ENCODE measurements at regions not wholly inside any gene's neighbourhood (a gene's known extent, or its start where the extent isn't known, plus 50 kb on each side); places are given as distances from the start of the nearest gene placed in this dataset.

DNA sequence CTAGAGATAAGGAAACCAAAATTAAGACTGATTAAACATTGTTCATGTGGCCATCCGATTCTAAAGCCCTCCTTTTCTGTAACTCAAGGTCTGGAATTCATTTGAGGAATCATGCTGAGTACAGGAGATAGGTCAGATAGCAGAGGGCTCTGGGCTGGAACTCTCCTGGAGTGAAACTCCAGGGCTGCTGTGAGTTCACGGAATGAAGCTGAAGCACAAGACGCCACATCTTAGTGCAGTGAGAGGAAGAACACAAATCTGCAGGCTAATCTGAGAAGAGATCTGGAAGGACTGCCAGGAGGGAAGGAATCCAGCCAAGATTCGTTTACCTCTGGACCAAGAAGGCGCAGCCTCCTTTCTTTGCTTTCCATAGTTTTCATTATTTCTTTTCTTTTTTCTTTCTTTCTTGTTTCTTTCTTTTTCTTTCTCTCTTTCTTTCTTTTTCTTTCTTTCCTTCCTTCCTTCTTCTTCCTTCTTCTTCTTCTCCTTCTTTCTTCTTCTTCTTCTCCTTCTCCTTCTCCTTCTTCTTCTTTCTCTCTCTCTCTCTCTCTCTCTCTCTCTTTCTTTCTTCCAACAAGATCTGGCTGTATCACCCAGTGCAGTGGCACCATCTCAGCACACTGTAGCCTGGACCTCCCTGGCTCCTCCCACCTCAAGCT is 74.8 kb upstream of the ATP1B1 start:
- Mint-ChIP-seq H3K36me3 (no peaks in the 10 kb centered on the region), H3K27ac (no peak overlapping the region), H3K9me3 (no peaks in the 10 kb centered on the region), H3K27me3 (no peaks in the 10 kb centered on the region), H3K4me1 (ENCODE audit: unreplicated experiment) (peaks cover 20% of the 10 kb centered on the region), H3K4me3 (no peak overlapping the region)
- TF ChIP-seq, protein P1, sequence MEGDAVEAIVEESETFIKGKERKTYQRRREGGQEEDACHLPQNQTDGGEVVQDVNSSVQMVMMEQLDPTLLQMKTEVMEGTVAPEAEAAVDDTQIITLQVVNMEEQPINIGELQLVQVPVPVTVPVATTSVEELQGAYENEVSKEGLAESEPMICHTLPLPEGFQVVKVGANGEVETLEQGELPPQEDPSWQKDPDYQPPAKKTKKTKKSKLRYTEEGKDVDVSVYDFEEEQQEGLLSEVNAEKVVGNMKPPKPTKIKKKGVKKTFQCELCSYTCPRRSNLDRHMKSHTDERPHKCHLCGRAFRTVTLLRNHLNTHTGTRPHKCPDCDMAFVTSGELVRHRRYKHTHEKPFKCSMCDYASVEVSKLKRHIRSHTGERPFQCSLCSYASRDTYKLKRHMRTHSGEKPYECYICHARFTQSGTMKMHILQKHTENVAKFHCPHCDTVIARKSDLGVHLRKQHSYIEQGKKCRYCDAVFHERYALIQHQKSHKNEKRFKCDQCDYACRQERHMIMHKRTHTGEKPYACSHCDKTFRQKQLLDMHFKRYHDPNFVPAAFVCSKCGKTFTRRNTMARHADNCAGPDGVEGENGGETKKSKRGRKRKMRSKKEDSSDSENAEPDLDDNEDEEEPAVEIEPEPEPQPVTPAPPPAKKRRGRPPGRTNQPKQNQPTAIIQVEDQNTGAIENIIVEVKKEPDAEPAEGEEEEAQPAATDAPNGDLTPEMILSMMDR (conservative IDR thresholded peaks at IDR 0.05) = no peak
- no peak for DNase-seq (ENCODE audit: extremely low spot score, unreplicated experiment)

DNA sequence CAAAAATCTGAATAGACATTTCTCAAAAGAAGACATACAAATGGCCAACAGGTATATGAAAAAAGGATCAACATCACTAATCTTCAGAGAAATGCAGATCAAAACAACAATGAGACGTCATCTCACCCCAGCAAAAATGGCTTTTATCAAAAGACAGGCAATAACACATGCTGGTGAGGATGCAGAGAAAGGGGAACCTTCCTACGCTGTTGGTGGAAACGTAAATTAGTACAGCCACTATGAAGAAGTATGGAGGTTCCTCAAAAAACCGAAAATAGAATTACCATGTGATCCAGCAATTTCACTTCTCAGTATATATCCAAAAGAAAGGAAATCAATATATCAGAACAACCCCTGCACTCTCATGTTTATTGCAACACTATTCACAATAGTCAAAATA is 65.1 kb upstream of the ATP1B1 start:
- DNase-seq (ENCODE audit: extremely low spot score, unreplicated experiment) = no peak
- no peak overlapping the region for H3K27ac Mint-ChIP-seq
- H3K36me3 Mint-ChIP-seq = no peaks in the 10 kb centered on the region
- no peaks in the 10 kb centered on the region for H3K27me3 Mint-ChIP-seq
- no peak overlapping the region for H3K4me3 Mint-ChIP-seq
- TF ChIP-seq, protein P1 (conservative IDR thresholded peaks at IDR 0.05) = no peak
- no peaks in the 10 kb centered on the region for H3K9me3 Mint-ChIP-seq
- H3K4me1 Mint-ChIP-seq (ENCODE audit: unreplicated experiment) = peaks cover 5% of the 10 kb centered on the region

DNA sequence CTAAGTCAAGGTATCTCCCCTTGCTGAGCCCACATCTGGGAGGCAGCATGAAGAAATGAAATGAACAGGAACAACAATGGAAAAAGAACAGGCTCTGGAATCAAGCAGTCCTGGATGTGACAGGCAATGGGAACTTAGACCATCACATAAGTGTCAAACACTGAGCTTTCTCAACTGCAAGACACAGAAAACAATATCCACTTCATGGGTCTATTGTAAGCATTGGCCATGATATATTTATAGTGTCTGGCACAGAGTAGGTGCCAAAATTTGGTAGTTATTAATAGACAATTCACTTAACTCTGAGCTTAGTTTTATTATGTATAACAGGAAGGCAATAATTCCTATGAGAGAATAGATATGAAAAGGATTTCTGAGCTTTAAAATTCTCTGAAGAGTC is 64.1 kb upstream of the ATP1B1 start:
- H3K9me3 Mint-ChIP-seq = no peaks in the 10 kb centered on the region
- no peak overlapping the region for H3K27ac Mint-ChIP-seq
- no peak overlapping the region for H3K4me3 Mint-ChIP-seq
- H3K4me1 Mint-ChIP-seq (ENCODE audit: unreplicated experiment) = peaks cover 5% of the 10 kb centered on the region
- TF ChIP-seq, protein P1 (conservative IDR thresholded peaks at IDR 0.05) = no peak
- DNase-seq (ENCODE audit: extremely low spot score, unreplicated experiment) = no peak
- no peaks in the 10 kb centered on the region for H3K27me3 Mint-ChIP-seq
- no peaks in the 10 kb centered on the region for H3K36me3 Mint-ChIP-seq

DNA sequence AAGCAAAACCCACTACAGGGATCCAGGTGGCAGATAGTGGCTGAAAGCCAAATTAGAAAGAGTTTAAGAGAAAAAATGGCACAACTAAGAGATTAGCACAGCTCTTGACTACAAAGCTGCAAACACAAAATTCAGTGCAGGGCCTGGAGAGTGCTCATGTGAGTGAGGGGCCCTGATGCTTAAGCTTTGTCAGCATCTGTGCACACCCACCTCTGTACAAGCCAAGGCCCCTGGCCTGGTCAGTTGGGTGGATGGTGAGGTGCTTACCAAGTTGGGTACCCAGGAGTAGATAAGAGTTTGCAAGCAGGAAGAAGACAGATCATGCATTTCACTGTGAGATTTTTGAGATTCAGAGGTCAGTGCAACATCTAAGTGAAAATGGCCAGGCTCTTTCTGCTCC is 62.7 kb upstream of the ATP1B1 start:
- H3K27ac Mint-ChIP-seq = no peak overlapping the region
- DNase-seq (ENCODE audit: extremely low spot score, unreplicated experiment) = no peak
- TF ChIP-seq, protein P1 (conservative IDR thresholded peaks at IDR 0.05) = no peak
- peaks cover 5% of the 10 kb centered on the region for H3K4me1 Mint-ChIP-seq (ENCODE audit: unreplicated experiment)
- no peaks in the 10 kb centered on the region for H3K27me3 Mint-ChIP-seq
- H3K9me3 Mint-ChIP-seq = no peaks in the 10 kb centered on the region
- no peaks in the 10 kb centered on the region for H3K36me3 Mint-ChIP-seq
- no peak overlapping the region for H3K4me3 Mint-ChIP-seq

DNA sequence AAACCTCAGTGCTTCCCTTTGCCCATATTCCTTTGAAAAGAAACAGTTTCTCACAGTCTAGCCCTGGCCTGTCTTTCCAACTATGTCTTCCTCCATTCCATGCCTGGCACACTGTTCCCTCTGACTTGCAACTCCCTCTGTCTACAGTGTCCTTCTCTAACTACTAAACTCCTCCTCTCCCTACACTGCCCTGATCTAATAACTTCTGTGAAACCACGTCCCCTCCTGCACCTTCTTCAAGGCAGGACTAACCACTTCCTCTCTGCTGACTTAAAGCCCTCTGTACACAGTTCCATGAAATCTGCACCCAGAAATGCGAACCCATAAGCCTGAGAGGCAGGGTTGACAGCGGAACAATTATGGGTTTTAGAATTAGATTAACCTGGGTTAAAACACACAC is 62.2 kb upstream of the ATP1B1 start:
- Mint-ChIP-seq H3K27ac (no peak overlapping the region), H3K4me3 (no peak overlapping the region), H3K36me3 (no peaks in the 10 kb centered on the region), H3K4me1 (ENCODE audit: unreplicated experiment) (peaks cover 5% of the 10 kb centered on the region), H3K9me3 (no peaks in the 10 kb centered on the region), H3K27me3 (no peaks in the 10 kb centered on the region)
- no peak for DNase-seq (ENCODE audit: extremely low spot score, unreplicated experiment)
- TF ChIP-seq, protein P1 (conservative IDR thresholded peaks at IDR 0.05) = no peak

DNA sequence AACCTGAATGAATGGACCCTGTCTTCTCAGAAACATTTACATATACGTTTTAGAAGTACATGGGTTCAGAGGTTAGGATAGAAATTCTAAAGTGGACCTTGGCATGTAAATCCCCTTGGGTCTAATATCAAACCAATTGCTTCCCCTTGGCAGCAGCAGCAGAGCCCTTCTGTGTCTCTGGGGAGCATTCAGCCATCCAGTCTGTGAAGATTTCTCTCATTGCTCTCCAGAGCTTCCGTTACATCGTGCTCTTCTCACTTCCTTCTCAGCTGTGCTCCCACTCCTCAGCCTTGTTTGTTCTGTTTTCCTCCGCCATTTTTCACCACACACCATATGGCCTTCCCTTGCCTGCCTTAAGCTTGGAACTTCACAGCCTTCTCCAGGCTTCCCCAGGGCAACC is 61.5 kb upstream of the ATP1B1 start:
- H3K27ac Mint-ChIP-seq = no peak overlapping the region
- H3K36me3 Mint-ChIP-seq = no peaks in the 10 kb centered on the region

More for the DNA sequence above, 61.5 kb upstream of the ATP1B1 start:
- Mint-ChIP-seq H3K9me3 (no peaks in the 10 kb centered on the region), H3K27me3 (no peaks in the 10 kb centered on the region), H3K4me1 (ENCODE audit: unreplicated experiment) (peaks cover 5% of the 10 kb centered on the region), H3K4me3 (no peak overlapping the region)
- TF ChIP-seq, protein P1 (conservative IDR thresholded peaks at IDR 0.05) = no peak
- no peak for DNase-seq (ENCODE audit: extremely low spot score, unreplicated experiment)
